Keratinocyte (primary cell): ENCODE measurements at regions not wholly inside any gene's neighbourhood (a gene's known extent, or its start where the extent isn't known, plus 50 kb on each side); places are given as distances from the start of the nearest gene placed in this dataset.

Source experiments
- DNase-seq: peaks from one replicate; pipeline ENCODE4 v3.0.0-alpha.2; 2011; ENCODE audit warnings: low read depth, missing footprints, low spot score
- FAIRE-seq: peaks from 2 replicates; lab custom pipeline; 2011; peaks lifted over from hg19 to GRCh38; lab: Jason Lieb, UNC
- H2AFZ ChIP-seq: 2 replicates; pipeline ENCODE4 v1.6.0; 2012; ENCODE audit warnings: low read length, control low read depth, inconsistent platforms; ENCODE audit not compliant: control insufficient read depth
- H3K27ac ChIP-seq: 2 replicates; pipeline ENCODE4 v1.5.1; 2011; ENCODE audit warnings: low read length; ENCODE audit not compliant: control insufficient read depth, insufficient read depth
- H3K27me3 ChIP-seq: 3 replicates; pipeline ENCODE4 v1.6.0; 2011; ENCODE audit warnings: low read length; ENCODE audit not compliant: control insufficient read depth, insufficient read depth; ENCODE audit errors: extremely low read depth
- H3K36me3 ChIP-seq, 2 experiments: 2 replicates in 1 of 2; 3 replicates in 1 of 2; pipeline ENCODE4 v1.5.1; 2011; ENCODE audit warnings: low read length in 2 of 2, mild to moderate bottlenecking in 1 of 2; ENCODE audit not compliant: control insufficient read depth in 2 of 2, insufficient read depth in 2 of 2; ENCODE audit errors: extremely low read depth in 1 of 2
- H3K4me1 ChIP-seq: 3 replicates; pipeline ENCODE4 v1.5.1; 2011; ENCODE audit warnings: low read length; ENCODE audit not compliant: control insufficient read depth, insufficient read depth; ENCODE audit errors: extremely low read depth
- H3K4me2 ChIP-seq: 3 replicates; pipeline ENCODE4 v1.6.0; 2011; ENCODE audit warnings: low read depth, low read length; ENCODE audit not compliant: control insufficient read depth, insufficient read depth; ENCODE audit errors: extremely low read depth
- H3K4me3 ChIP-seq, 3 experiments: fragments of 200-600 bp in 1 of 3; sonication (generic) in 1 of 3; 2 replicates in 2 of 3; 3 replicates in 1 of 3; pipeline ENCODE4 v1.5.1; 2011 to 2016; ENCODE audit warnings: low read length in 3 of 3, mild to moderate bottlenecking in 3 of 3, control low read depth in 2 of 3, inconsistent platforms in 1 of 3, low read depth in 1 of 3, mixed read lengths in 1 of 3, mixed run types in 1 of 3, moderate library complexity in 1 of 3; ENCODE audit not compliant: control insufficient read depth in 2 of 3, insufficient read depth in 2 of 3; ENCODE audit errors: extremely low read depth in 1 of 3
- H3K79me2 ChIP-seq: 2 replicates; pipeline ENCODE4 v1.6.0; 2012; ENCODE audit warnings: low read length; ENCODE audit not compliant: control insufficient read depth, insufficient read depth
- H3K9ac ChIP-seq: 3 replicates; pipeline ENCODE4 v1.6.0; 2011; ENCODE audit warnings: low read length; ENCODE audit not compliant: control insufficient read depth, insufficient read depth; ENCODE audit errors: extremely low read depth
- H3K9me1 ChIP-seq: 3 replicates; pipeline ENCODE4 v1.6.0; 2011; ENCODE audit warnings: low read length; ENCODE audit not compliant: control insufficient read depth, insufficient read depth; ENCODE audit errors: extremely low read depth
- H3K9me3 ChIP-seq: 2 replicates; pipeline ENCODE4 v1.5.1; 2012; ENCODE audit warnings: low read depth, low read length; ENCODE audit not compliant: control insufficient read depth
- H4K20me1 ChIP-seq: 3 replicates; pipeline ENCODE4 v1.6.0; 2011; ENCODE audit warnings: low read length; ENCODE audit not compliant: control insufficient read depth, insufficient read depth; ENCODE audit errors: extremely low read depth
- EZH2 ChIP-seq: IDR thresholded peaks from one replicate; pipeline ENCODE4 v1.6.1; 2012; ENCODE audit warnings: inconsistent platforms, mild to moderate bottlenecking, low read length, moderate library complexity
- dilution Hi-C: fragments of 300-500 bp; cut with MboI; formaldehyde crosslinking; loops from one replicate; pipeline ENCODE4 v1.7.0; 2020; ENCODE audit warnings: low sequenced_read_pairs; ENCODE audit not compliant: extremely low pct_ligation_motif_present
- TF ChIP-seq, protein P1 (sequence below), 3 experiments: IDR thresholded peaks in 1 of 3; conservative IDR thresholded peaks in 1 of 3; optimal IDR thresholded peaks in 1 of 3; 2 replicates in 2 of 3; 3 replicates in 1 of 3; pipeline versions ENCODE3 to v1.5.1; 2011; ENCODE audit warnings: low read length in 3 of 3, mild to moderate bottlenecking in 3 of 3, moderate library complexity in 2 of 3, control low read depth in 1 of 3, inconsistent platforms in 1 of 3; ENCODE audit not compliant: insufficient read depth in 2 of 3; ENCODE audit errors: extremely low read depth in 1 of 3

DNA sequence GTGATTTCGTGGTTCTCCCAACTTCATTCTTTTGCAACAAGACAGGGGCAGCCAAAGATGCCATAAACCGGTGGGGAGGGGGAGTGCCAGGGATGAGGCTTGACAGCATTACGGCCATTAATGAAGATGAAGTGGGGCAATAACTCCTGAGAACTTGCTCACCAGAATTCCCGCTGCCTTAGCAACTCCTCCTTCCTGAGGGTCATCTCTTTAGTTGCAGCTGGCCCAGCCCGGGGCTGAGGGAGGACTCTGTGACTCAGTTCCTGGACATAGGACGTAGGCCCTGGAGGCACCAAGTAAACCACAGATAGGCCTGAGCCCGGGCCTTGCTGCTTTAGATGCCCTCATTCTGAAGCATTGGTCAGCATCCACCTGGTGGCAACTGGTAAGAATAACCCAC is 330.2 kb downstream of the RRAGC start:
- Histone ChIP-seq H3K36me3 (no peaks in the 10 kb centered on the region), H3K9ac (no peak overlapping the region), H3K9me1 (no peaks in the 10 kb centered on the region), H3K9me3 (no peaks in the 10 kb centered on the region), H3K79me2 (no peaks in the 10 kb centered on the region), H3K4me1 (peaks cover 5% of the 10 kb centered on the region), H3K27ac (no peak overlapping the region), H3K4me2 (no peak overlapping the region), H3K4me3 (no peak overlapping the region), H4K20me1 (no peaks in the 10 kb centered on the region), H3K27me3 (no peaks in the 10 kb centered on the region), H2AFZ (no peak overlapping the region)
- dilution Hi-C loops = loop anchor here (25.0 kb wide), 1 partner anchor 283 kb away; no protein-coding TSS in a partner anchor
- no peak for DNase-seq
- no peak for TF ChIP-seq EZH2
- TF ChIP-seq, protein P1, sequence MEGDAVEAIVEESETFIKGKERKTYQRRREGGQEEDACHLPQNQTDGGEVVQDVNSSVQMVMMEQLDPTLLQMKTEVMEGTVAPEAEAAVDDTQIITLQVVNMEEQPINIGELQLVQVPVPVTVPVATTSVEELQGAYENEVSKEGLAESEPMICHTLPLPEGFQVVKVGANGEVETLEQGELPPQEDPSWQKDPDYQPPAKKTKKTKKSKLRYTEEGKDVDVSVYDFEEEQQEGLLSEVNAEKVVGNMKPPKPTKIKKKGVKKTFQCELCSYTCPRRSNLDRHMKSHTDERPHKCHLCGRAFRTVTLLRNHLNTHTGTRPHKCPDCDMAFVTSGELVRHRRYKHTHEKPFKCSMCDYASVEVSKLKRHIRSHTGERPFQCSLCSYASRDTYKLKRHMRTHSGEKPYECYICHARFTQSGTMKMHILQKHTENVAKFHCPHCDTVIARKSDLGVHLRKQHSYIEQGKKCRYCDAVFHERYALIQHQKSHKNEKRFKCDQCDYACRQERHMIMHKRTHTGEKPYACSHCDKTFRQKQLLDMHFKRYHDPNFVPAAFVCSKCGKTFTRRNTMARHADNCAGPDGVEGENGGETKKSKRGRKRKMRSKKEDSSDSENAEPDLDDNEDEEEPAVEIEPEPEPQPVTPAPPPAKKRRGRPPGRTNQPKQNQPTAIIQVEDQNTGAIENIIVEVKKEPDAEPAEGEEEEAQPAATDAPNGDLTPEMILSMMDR (optimal IDR thresholded peaks at IDR 0.05 in 1 of 3, IDR thresholded peaks at IDR 0.05 in 1 of 3, conservative IDR thresholded peaks at IDR 0.05 in 1 of 3; ENCODE audit: extremely low read depth in 1 of 3, insufficient read depth in 2 of 3, low read length in 3 of 3) = no peak
- no peak for FAIRE-seq

DNA sequence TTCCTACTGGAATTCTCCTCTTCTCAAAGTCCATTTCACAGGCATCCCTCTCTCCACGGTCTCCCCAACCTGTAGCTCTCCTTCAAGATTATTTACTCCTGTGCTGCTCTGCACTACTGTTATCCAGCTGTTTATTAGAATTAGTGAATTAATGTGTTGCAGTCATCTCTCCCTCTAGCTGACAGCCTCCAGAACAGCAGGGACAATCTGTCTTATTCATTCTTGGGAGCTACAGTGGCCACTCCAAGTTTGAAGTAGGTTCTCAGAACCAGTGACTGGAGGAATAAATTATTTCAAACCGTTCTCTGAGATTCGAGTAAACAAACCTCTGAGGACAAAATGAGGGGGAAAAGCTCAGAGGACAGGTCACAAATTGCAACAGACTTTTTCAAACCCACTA is 330.9 kb downstream of the RRAGC start:
- TF ChIP-seq EZH2 = no peak
- Histone ChIP-seq H3K4me3 (no peak overlapping the region), H3K79me2 (no peaks in the 10 kb centered on the region), H3K27me3 (no peaks in the 10 kb centered on the region), H3K4me1 (peaks cover 5% of the 10 kb centered on the region), H3K36me3 (no peaks in the 10 kb centered on the region), H3K9me3 (no peaks in the 10 kb centered on the region), H3K4me2 (no peak overlapping the region), H4K20me1 (no peaks in the 10 kb centered on the region), H3K9ac (no peak overlapping the region), H3K27ac (no peak overlapping the region), H3K9me1 (no peaks in the 10 kb centered on the region), H2AFZ (no peak overlapping the region)
- dilution Hi-C loops = loop anchor here (25.0 kb wide), 1 partner anchor 284 kb away; no protein-coding TSS in a partner anchor
- FAIRE-seq (no peak), DNase-seq (no peak)

DNA sequence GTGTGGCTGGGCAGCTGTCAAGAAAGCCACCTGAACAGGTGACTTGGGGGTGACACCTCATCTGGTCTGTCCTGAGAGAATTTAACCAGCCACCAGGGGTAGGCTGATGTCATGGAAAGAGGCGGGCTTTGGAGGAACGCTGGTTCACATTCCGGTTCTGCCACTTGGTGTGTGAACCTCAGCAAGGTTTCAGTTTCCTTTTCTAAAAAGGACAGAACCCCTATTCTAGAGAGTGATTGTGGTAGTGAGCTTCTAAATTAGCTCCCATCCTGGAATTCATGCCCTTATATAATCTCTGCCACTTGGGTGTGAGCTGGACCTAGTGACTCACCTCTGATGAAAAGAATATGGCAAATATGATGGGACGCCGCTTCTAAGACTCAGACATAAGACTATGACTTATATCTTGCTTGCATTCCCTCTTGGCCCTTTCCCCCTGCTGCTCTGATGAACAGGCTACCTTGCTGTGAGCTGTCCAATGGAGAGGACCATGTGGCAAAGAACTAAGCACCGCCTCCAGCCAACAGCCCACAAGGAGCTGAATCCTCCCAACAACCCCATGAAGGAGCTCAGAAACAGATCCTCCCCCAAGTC is 332.1 kb downstream of the RRAGC start:
- dilution Hi-C loops = loop anchor here (25.0 kb wide), 1 partner anchor 285 kb away; no protein-coding TSS in a partner anchor
- no peak overlapping the region for H3K27ac ChIP-seq
- H2AFZ ChIP-seq = no peak overlapping the region
- no peaks in the 10 kb centered on the region for H3K36me3 ChIP-seq
- H3K9me3 ChIP-seq = no peaks in the 10 kb centered on the region
- H3K9ac ChIP-seq = no peak overlapping the region
- no peak overlapping the region for H3K4me3 ChIP-seq
- peaks cover 5% of the 10 kb centered on the region for H3K4me1 ChIP-seq
- peak overlapping the region; percentile 61 for H3K4me2 ChIP-seq
- no peaks in the 10 kb centered on the region for H4K20me1 ChIP-seq
- FAIRE-seq (peak; percentile 41), DNase-seq (peak; percentile 5)
- TF ChIP-seq, protein P1 (optimal IDR thresholded peaks at IDR 0.05 in 1 of 3, IDR thresholded peaks at IDR 0.05 in 1 of 3, conservative IDR thresholded peaks at IDR 0.05 in 1 of 3; ENCODE audit: extremely low read depth in 1 of 3, insufficient read depth in 2 of 3, low read length in 3 of 3) = peak in 1 of 3 experiments; percentile 36
- TF ChIP-seq EZH2 = no peak
- H3K79me2 ChIP-seq = no peaks in the 10 kb centered on the region
- no peaks in the 10 kb centered on the region for H3K27me3 ChIP-seq
- no peaks in the 10 kb centered on the region for H3K9me1 ChIP-seq
